Adipocyte (in vitro differentiated cells): ENCODE measurements at regions not wholly inside any gene's neighbourhood (a gene's known extent, or its start where the extent isn't known, plus 50 kb on each side); places are given as distances from the start of the nearest gene placed in this dataset.

Experiments
- DNase-seq: peaks from one replicate; pipeline ENCODE4 v3.0.0-alpha.2; 2015; ENCODE audit warnings: low read depth
- H3K27me3 ChIP-seq: replicated peaks from 2 replicates; pipeline ENCODE4 v1.7.0; 2013; ENCODE audit warnings: mild to moderate bottlenecking, low read length, moderate library complexity; ENCODE audit not compliant: control insufficient read depth, insufficient read depth
- H3K36me3 ChIP-seq: 2 replicates; pipeline ENCODE4 v1.7.0; 2013; ENCODE audit warnings: low read length, mild to moderate bottlenecking, moderate library complexity; ENCODE audit not compliant: control insufficient read depth, insufficient read depth, severe bottlenecking
- H3K4me1 ChIP-seq: 2 replicates; pipeline ENCODE4 v1.7.0; 2013; ENCODE audit warnings: mild to moderate bottlenecking, low read length, moderate library complexity; ENCODE audit not compliant: control insufficient read depth, insufficient read depth
- H3K4me3 ChIP-seq: 2 replicates; pipeline ENCODE4 v1.7.0; 2013; ENCODE audit warnings: mild to moderate bottlenecking, low read length, moderate library complexity
- H3K9ac ChIP-seq: 2 replicates; pipeline ENCODE4 v1.7.0; 2013; ENCODE audit warnings: mild to moderate bottlenecking, low read length, moderate library complexity
- H3K9me3 ChIP-seq: 2 replicates; pipeline ENCODE4 v1.7.0; 2013; ENCODE audit warnings: mild to moderate bottlenecking, low read length, moderate library complexity; ENCODE audit not compliant: control insufficient read depth

GRCh38 chr4:158991534-158992155, 111.2 kb upstream of the RAPGEF2 start:
- H3K4me1 ChIP-seq: peaks cover 3% of the 10 kb centered on the region
- DNase-seq: no peak
- H3K27me3 ChIP-seq: no peaks in the 10 kb centered on the region
- H3K9me3 ChIP-seq: no peaks in the 10 kb centered on the region
- H3K4me3 ChIP-seq: no peak overlapping the region
- no peak overlapping the region for H3K9ac ChIP-seq
- no peaks in the 10 kb centered on the region for H3K36me3 ChIP-seq

- Histone ChIP-seq H3K4me1 (peaks cover 18% of the 10 kb centered on the region), H3K9me3 (no peaks in the 10 kb centered on the region), H3K9ac (no peak overlapping the region), H3K27me3 (no peaks in the 10 kb centered on the region), H3K4me3 (no peak overlapping the region), H3K36me3 (no peaks in the 10 kb centered on the region)
- DNase-seq: no peak
Observed at GRCh38 chr4:158993891-158994290, 109.0 kb upstream of the RAPGEF2 start.

DNA sequence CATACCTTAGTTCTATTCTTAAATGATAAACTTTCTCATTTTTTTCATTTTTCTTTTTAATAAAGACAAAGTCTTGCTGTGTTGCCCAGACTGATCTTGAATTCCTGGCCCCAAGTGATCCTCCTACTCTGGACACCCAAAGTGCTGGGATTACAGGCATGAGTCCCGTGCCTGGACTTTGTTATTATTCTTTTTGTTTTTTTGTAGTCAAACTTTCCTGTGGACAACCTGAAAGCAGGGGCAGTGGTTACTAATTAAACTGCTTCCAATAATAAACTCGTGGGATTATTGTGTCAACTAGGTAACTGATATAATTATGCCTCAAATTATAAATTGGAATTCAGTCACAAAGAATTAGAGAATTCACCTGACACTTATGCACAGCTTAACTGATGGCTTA, 107.8 kb upstream of the RAPGEF2 start:
- Histone ChIP-seq H3K9me3 (no peaks in the 10 kb centered on the region), H3K36me3 (no peaks in the 10 kb centered on the region), H3K27me3 (no peaks in the 10 kb centered on the region), H3K4me3 (no peak overlapping the region), H3K9ac (no peak overlapping the region), H3K4me1 (peaks cover 18% of the 10 kb centered on the region)
- DNase-seq: no peak

DNA sequence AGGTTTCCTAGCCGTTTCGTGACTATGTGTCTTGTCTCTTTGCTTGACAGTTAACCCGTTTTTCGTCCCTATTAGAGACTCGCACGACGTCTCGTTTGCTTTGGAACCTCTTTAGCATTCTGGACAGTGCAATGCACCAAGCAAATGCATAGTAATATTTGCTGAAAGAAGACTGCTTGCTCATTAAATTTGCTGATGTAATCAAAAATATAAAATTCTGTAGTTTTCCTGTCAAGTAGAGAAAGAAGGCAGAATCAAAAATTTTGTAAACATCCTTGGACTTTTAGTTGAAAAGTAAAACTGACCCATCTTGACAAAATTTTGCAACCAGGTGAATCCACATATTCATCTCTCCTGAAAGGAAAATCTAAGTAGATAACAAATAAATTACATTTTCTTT, 106.9 kb upstream of the RAPGEF2 start:
- no peak for DNase-seq
- peaks cover 18% of the 10 kb centered on the region for H3K4me1 ChIP-seq
- H3K36me3 ChIP-seq: no peaks in the 10 kb centered on the region
- no peaks in the 10 kb centered on the region for H3K9me3 ChIP-seq
- no peaks in the 10 kb centered on the region for H3K27me3 ChIP-seq
- no peak overlapping the region for H3K4me3 ChIP-seq
- no peak overlapping the region for H3K9ac ChIP-seq

GRCh38 chr4:158996669-158997074, 106.2 kb upstream of the RAPGEF2 start:
- DNase-seq: peak; percentile 93
- no peak overlapping the region for H3K4me3 ChIP-seq
- peaks cover 18% of the 10 kb centered on the region for H3K4me1 ChIP-seq
- H3K27me3 ChIP-seq: no peaks in the 10 kb centered on the region
- H3K9ac ChIP-seq: no peak overlapping the region
- H3K9me3 ChIP-seq: no peaks in the 10 kb centered on the region
- no peaks in the 10 kb centered on the region for H3K36me3 ChIP-seq

- H3K4me3 ChIP-seq: no peak overlapping the region
- no peak overlapping the region for H3K9ac ChIP-seq
- H3K27me3 ChIP-seq: no peaks in the 10 kb centered on the region
- no peaks in the 10 kb centered on the region for H3K36me3 ChIP-seq
- H3K9me3 ChIP-seq: no peaks in the 10 kb centered on the region
- DNase-seq: no peak
- peaks cover 20% of the 10 kb centered on the region for H3K4me1 ChIP-seq
Observed at GRCh38 chr4:158997660-158998349, 105.1 kb upstream of the RAPGEF2 start.

DNA sequence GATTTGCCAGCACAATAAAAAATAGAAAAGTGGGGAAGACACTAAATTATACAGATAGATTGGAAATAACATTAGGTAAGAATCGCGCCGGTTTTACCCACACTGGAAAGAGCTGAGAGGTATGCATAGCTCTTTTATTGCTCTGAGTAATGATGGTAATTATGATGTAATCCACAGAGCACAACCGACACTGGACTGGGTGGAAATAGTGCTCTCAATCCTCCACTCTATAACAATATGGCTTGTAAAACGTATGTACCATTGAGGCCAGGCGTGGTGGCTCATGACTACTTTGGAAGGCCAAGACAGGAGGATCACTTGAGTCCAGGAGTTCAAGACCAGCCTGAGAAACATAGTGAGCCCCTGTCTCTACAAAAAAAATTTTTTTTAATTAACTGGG, 104.3 kb upstream of the RAPGEF2 start:
- DNase-seq: no peak

GRCh38 chr4:158999166-158999682, 103.7 kb upstream of the RAPGEF2 start:
- Histone ChIP-seq H3K9ac (no peak overlapping the region), H3K9me3 (no peaks in the 10 kb centered on the region), H3K4me3 (no peak overlapping the region), H3K4me1 (peaks cover 33% of the 10 kb centered on the region), H3K27me3 (no peaks in the 10 kb centered on the region), H3K36me3 (no peaks in the 10 kb centered on the region)
- DNase-seq: no peak

More for the DNA sequence above, 104.3 kb upstream of the RAPGEF2 start:
- Histone ChIP-seq H3K36me3 (no peaks in the 10 kb centered on the region), H3K4me3 (no peak overlapping the region), H3K9ac (no peak overlapping the region), H3K9me3 (no peaks in the 10 kb centered on the region), H3K4me1 (peaks cover 29% of the 10 kb centered on the region), H3K27me3 (no peaks in the 10 kb centered on the region)

DNA sequence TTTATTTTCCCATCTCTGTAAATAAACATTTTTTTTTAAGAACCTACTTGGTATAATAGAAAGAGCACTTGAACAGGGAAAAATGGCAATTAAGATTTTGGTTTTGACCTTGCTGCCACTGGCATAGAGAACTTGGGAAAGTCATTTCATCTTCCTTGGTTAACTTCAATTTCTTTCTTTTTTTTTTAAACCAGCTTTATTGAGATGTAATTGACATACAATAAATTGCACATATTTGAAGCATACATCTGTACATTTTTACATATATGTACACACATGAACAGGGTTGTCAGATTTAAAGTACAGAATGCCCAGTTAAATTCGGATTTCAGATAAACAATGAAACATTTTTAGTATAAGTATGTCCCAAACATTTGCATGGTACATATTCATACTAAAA, 103.0 kb upstream of the RAPGEF2 start:
- no peaks in the 10 kb centered on the region for H3K9me3 ChIP-seq
- DNase-seq: no peak

DNA sequence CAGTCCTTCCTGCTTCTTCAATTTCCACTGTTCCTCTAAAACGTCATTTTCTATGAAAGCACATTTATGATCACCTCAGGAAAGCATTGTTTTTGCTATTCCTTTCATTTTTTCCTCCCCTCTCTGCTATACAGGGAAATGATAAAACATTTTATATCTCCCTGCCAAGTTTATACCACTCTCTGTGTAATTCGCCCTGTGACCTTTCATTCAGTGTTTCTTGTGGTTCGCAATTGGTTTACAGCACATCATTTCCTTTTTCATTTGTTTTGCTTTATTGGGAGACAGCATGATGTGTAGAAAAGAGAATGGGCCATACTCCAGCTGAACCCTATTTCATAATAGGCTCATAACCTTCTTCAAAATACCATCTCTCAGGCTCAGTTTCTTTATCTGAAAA, 99.9 kb upstream of the RAPGEF2 start:
- peak overlapping the region; percentile 0 for H3K4me3 ChIP-seq
- no peak for DNase-seq
- H3K9me3 ChIP-seq: no peaks in the 10 kb centered on the region
- peaks cover 22% of the 10 kb centered on the region for H3K4me1 ChIP-seq
- no peak overlapping the region for H3K9ac ChIP-seq
- H3K27me3 ChIP-seq: no peaks in the 10 kb centered on the region
- H3K36me3 ChIP-seq: no peaks in the 10 kb centered on the region

More for the DNA sequence above, 103.0 kb upstream of the RAPGEF2 start:
- Histone ChIP-seq H3K4me3 (no peak overlapping the region), H3K27me3 (no peaks in the 10 kb centered on the region), H3K36me3 (no peaks in the 10 kb centered on the region), H3K9ac (no peak overlapping the region), H3K4me1 (peaks cover 33% of the 10 kb centered on the region)

DNA sequence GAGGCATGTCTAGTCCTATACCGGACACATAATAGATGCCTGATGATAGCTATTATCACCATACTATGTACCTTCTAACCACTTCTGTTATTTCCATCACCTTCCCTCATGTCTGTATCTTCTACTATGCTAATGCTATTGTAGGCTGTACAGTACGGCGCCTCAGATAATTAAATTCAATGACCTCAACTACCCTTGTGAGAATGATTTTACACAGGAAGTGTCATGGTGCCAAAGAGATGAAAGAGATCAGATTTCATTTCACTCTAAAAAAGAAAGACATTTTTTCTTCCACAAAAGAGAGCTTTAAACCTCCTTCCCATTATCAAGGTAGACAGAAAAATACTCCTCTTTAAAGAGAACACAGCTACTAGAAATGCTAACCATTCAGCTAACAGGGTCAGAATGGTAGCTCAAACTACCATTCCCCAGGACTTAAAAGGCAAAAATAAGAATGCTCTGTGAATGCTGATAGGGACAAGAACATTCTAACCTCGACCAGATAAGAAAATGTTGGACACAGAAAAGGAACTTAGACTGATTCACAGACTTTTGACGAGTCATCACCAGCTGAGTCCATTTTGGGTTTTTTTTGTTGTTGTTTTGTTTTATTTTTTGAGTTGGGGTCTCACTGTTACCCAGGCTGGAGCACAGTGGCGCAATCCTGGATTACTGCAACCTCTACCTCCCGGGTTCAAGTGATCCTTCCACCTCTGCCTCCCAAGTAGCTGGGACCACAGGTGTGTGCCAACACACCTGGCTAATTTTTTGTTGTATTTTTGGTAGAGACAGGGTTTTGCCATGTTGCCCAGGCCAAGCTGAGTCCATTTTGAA, 99.2 kb upstream of the RAPGEF2 start:
- no peak for DNase-seq
- Histone ChIP-seq H3K4me3 (peak overlapping the region; percentile 0), H3K4me1 (peaks cover 20% of the 10 kb centered on the region), H3K36me3 (no peaks in the 10 kb centered on the region), H3K9ac (no peak overlapping the region), H3K27me3 (no peaks in the 10 kb centered on the region), H3K9me3 (no peaks in the 10 kb centered on the region)
